Skin of body (tissue), 1 donor: ENCODE measurements at regions not wholly inside any gene's neighbourhood (a gene's known extent, or its start where the extent isn't known, plus 50 kb on each side); places are given as distances from the start of the nearest gene placed in this dataset.
A peak's percentile ranks its signal among the peaks of the same experiment; 100 is the strongest.

Experiments
- DNase-seq: peaks from one replicate; lab custom pipeline; 2025; lab: John Stamatoyannopoulos, UW

DNA sequence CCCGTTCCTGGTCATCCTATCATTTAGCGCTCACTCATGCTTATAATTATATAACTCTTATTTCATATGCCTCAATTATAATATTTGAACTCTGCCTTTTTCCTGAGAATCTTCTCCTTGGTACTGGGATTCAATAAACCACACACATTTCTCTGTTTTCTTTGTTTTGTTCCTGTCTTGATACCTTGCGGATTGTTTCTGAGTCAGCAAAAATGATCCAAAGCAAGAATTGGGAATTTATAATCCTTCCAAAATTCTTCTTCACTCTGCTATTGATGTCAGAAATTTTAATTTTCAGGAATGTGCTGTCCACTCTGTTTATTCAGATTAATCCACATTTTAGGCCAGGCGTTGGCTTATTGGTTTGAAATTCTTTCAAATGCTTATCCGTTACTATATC is 886.0 kb downstream of the SUCLG1 start:
- DNase-seq: no peak

- no peak for DNase-seq
Observed at GRCh38 chr2:83572400-83572799, 886.7 kb downstream of the SUCLG1 start.

- DNase-seq: no peak
Observed at GRCh38 chr2:83567551-83567950, 891.5 kb downstream of the SUCLG1 start.

- DNase-seq: no peak
Observed at GRCh38 chr2:83565626-83566025, 893.5 kb downstream of the SUCLG1 start.

DNA sequence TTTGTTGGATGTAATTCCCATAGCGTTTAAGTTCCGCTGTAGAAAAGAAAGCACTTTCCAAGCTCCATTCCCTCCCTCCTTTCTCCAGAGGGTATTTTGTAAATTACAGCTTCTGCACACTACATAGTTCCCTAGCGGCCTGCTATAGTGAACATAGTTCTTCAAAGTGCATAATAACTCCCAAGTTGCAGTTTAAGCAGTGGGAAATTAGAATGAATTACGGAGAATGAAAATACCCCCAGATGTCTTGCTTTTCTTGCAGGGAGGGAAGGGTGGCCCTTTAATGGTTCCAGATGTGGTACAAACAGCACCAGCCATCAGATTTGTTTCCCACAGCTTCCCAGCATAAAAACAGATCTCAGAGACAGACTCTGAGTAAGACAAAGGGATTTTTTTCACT is 893.9 kb downstream of the SUCLG1 start:
- peak; percentile 87 for DNase-seq

- no peak for DNase-seq
Observed at GRCh38 chr2:83561592-83561991, 897.5 kb downstream of the SUCLG1 start.

DNA sequence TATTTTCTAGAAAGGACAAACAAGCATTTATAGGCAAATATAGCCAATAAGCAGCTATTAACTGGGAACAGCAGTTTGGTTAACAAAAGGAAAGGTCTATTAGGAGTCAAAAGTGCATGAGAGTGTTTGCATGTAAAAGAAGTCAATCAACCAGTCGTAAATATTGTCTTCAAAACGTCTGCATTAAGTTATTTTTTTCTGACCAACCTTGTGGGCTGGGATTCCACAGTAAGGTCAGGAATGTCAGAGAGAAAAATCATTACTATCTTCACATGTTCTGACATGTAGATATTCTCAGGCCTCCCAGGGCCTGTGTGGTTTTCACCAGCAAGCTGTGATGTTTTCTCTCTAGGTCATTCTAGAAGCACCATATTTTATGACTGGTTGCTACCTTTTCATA is 922.5 kb downstream of the SUCLG1 start:
- DNase-seq: no peak

GRCh38 chr2:83534416-83534815 is 924.7 kb downstream of the SUCLG1 start:
- DNase-seq: no peak

- DNase-seq: no peak
Observed at GRCh38 chr2:83531206-83531826, 927.8 kb downstream of the SUCLG1 start.

GRCh38 chr2:83528767-83529166 is 930.3 kb downstream of the SUCLG1 start:
- no peak for DNase-seq

- DNase-seq: no peak
Observed at GRCh38 chr2:83522891-83523493, 936.1 kb downstream of the SUCLG1 start.

GRCh38 chr2:83517727-83518368 is 941.2 kb downstream of the SUCLG1 start:
- DNase-seq: no peak

DNA sequence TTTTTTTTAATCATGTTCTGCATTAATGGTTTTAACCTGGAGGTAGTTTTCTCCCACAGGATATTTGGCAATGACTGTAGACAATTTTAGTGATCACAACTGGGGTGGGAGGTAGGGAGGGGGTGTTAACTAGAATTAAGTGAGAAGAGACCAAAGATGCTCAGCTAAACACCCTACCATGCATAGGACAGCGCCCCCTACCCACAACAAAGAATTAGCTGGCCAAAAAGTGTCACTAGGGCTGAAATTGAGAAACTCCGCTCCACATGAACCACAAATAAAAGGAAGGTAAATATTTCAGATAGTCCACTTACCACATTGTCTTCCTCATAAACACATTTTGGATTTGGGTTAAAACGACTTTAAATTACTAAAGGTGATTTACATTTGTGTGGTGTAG is 942.6 kb downstream of the SUCLG1 start:
- no peak for DNase-seq

DNA sequence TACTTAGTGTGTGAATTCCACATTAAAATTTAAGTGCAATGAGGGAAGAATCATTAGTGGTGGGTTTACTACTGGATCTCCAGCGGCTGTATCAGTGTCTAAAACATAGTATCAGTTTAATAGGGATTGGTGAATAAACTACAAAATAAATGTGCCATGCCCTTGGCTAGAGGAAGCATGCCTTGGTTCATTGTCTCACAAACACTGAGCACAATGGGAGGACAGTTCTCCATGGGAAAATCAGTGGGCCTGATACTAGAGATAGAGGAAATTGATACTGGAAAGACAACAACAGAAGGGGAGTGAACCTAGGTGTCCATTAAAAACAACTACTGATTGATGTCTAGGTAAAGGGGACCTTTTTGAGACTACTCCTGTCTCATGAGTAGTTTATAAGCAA is 971.6 kb downstream of the SUCLG1 start:
- no peak for DNase-seq

- DNase-seq: no peak
Observed at GRCh38 chr2:83481436-83481835, 977.6 kb downstream of the SUCLG1 start.

DNA sequence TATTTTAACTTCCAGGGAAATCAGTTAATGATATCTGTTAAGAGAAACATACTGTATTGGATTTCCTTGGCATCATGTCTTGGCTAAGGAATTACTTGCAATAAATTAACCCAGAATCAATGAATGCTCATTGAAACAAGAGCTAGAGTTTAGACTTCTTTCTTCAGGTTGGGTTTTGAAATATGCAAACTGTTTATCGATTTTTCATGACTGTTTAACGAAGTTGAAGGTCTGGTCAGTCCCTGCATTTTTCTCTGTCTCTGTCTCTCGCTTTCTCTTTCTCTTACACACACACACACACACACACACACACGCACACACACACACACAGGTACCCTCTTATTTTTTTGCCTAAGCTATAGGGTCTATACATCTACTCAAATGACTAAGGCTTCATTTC is 981.0 kb downstream of the SUCLG1 start:
- DNase-seq: no peak

GRCh38 chr2:83475371-83475770 is 983.7 kb downstream of the SUCLG1 start:
- no peak for DNase-seq

DNA sequence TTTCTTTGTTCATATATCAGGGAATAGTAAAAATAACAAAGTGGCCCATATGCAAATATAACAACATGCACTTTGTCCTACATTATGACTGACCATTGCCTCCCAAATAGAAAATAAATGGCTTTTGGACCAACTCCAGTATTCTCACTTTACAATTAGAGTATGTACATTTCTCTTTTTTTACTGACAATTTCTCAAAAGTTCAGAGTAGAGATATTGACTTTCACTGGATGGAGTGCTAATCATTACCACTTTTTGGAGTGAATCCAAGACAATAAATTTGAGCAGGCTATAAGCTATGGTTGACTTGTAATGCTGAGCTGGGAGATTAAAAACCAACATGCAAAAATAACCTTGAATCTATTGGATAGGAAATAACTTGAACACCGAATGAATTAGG is 987.4 kb downstream of the SUCLG1 start:
- DNase-seq: peak; percentile 2

GRCh38 chr2:83470928-83471327 is 988.2 kb downstream of the SUCLG1 start:
- DNase-seq: no peak

- no peak for DNase-seq
Observed at GRCh38 chr2:83464444-83464843, 994.6 kb downstream of the SUCLG1 start.

DNA sequence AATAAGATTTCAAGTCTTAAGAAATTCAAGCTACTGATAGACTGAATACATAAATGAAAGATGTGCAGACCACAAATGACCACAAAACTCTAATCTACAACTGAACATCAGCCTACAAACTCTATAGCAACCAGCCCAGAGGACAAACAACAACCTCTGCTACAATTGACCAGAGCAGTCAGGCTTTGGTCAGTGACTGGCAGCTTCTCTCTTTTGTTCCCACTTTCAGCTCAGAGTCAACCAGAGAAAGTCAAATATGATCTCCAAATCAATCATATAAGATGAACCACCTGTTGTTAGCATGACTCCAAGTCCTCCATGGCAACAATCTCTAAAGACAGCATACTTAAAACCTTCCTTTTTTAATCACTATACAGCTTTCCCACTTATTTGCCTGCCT is 996.2 kb downstream of the SUCLG1 start:
- DNase-seq: no peak

DNA sequence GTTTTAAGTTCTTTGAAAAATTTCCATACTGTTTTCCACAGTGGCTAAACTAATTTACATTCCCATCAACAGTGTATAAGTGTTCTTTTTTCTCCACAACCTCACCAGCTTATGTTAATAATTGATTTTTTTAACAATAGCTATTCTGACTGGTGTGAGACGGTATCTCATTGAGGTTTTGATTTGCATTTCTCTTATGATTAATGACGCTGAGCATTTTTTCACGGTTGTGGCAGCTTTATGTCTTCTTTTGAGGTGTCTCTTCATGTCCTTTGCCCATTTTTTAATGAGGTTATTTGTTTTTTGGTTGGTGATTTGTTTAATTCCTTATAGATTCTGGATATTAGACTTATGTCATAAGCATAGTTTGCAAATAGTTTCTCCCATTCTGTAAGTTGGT is 997.9 kb downstream of the SUCLG1 start:
- DNase-seq: no peak

DNA sequence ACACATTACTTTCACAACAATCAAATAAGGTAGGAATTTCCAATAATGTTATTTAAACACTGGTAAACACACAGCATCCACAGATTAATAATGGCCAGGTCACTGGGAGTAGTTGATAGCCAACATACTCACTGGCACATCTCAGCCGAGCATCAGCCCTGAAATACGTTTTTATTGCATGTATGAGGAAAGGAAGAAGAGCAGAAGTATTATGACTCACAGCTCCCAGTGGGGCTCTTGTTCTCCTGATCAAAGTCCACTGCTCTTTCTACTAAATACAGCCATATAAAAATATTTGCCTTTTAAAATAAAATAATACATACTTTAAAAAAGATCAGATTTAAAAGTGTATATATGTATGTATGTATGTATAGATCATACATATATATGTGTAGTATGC is 999.6 kb downstream of the SUCLG1 start:
- DNase-seq: no peak
